ENCODE measurements at regions not wholly inside any gene's neighbourhood (a gene's known extent, or its start where the extent isn't known, plus 50 kb on each side); places are given as distances from the start of the nearest gene placed in this dataset.
"Not testable (repeated sequence)": the region's sequence is repeated elsewhere in the genome, so short reads cannot be mapped to it uniquely, and the experiment has no call there.

GRCh38 chr15:81791322-81791721 is 254.5 kb downstream of the MEX3B start:
- DNase-seq (ENCODE audit: low spot score in 2 of 2); H3K4me1 ChIP-seq; H3K36me3 ChIP-seq (replicated peaks); H3K9me3 ChIP-seq; H3K4me3 ChIP-seq; in situ Hi-C loops (cut with MboI; ENCODE audit: low sequenced_read_pairs); H3K27me3 ChIP-seq (ENCODE audit: low read depth): not testable (repeated sequence)

GRCh38 chr15:81789403-81789802 is 256.4 kb downstream of the MEX3B start:
- in situ Hi-C loops (cut with MboI; ENCODE audit: low sequenced_read_pairs): no loop called here
- DNase-seq (ENCODE audit: low spot score in 2 of 2): no peak
- no peaks in the 10 kb centered on the region for H3K36me3 ChIP-seq (replicated peaks)
- H3K4me1 ChIP-seq: no peaks in the 10 kb centered on the region
- H3K27me3 ChIP-seq (ENCODE audit: low read depth): no peaks in the 10 kb centered on the region
- no peak overlapping the region for H3K4me3 ChIP-seq
- no peaks in the 10 kb centered on the region for H3K9me3 ChIP-seq

GRCh38 chr15:81786776-81787175 is 259.0 kb downstream of the MEX3B start:
- in situ Hi-C loops (cut with MboI; ENCODE audit: low sequenced_read_pairs): no loop called here
- no peaks in the 10 kb centered on the region for H3K9me3 ChIP-seq
- no peak overlapping the region for H3K4me3 ChIP-seq
- no peaks in the 10 kb centered on the region for H3K4me1 ChIP-seq
- DNase-seq (ENCODE audit: low spot score in 2 of 2): no peak
- H3K36me3 ChIP-seq (replicated peaks): no peaks in the 10 kb centered on the region
- H3K27me3 ChIP-seq (ENCODE audit: low read depth): no peaks in the 10 kb centered on the region

GRCh38 chr15:81785679-81786078 is 260.1 kb downstream of the MEX3B start:
- no peaks in the 10 kb centered on the region for H3K27me3 ChIP-seq (ENCODE audit: low read depth)
- no peak overlapping the region for H3K4me3 ChIP-seq
- in situ Hi-C loops (cut with MboI; ENCODE audit: low sequenced_read_pairs): no loop called here
- no peaks in the 10 kb centered on the region for H3K36me3 ChIP-seq (replicated peaks)
- H3K9me3 ChIP-seq: no peaks in the 10 kb centered on the region
- DNase-seq (ENCODE audit: low spot score in 2 of 2): no peak
- no peaks in the 10 kb centered on the region for H3K4me1 ChIP-seq

GRCh38 chr15:81785181-81785580 is 260.6 kb downstream of the MEX3B start:
- DNase-seq (ENCODE audit: low spot score in 2 of 2): no peak
- Histone ChIP-seq H3K4me1 (no peaks in the 10 kb centered on the region), H3K27me3 (ENCODE audit: low read depth) (no peaks in the 10 kb centered on the region), H3K4me3 (no peak overlapping the region), H3K9me3 (no peaks in the 10 kb centered on the region), H3K36me3 (replicated peaks) (no peaks in the 10 kb centered on the region)
- in situ Hi-C loops (cut with MboI; ENCODE audit: low sequenced_read_pairs): no loop called here

GRCh38 chr15:81784751-81785150 is 261.1 kb downstream of the MEX3B start:
- no peak overlapping the region for H3K4me3 ChIP-seq
- H3K4me1 ChIP-seq: no peaks in the 10 kb centered on the region
- no peaks in the 10 kb centered on the region for H3K27me3 ChIP-seq (ENCODE audit: low read depth)
- no peaks in the 10 kb centered on the region for H3K9me3 ChIP-seq
- in situ Hi-C loops (cut with MboI; ENCODE audit: low sequenced_read_pairs): no loop called here
- no peak for DNase-seq (ENCODE audit: low spot score in 2 of 2)
- no peaks in the 10 kb centered on the region for H3K36me3 ChIP-seq (replicated peaks)

- no peaks in the 10 kb centered on the region for H3K27me3 ChIP-seq (ENCODE audit: low read depth)
- no peaks in the 10 kb centered on the region for H3K36me3 ChIP-seq (replicated peaks)
- in situ Hi-C loops (cut with MboI; ENCODE audit: low sequenced_read_pairs): no loop called here
- H3K4me3 ChIP-seq: no peak overlapping the region
- no peak for DNase-seq (ENCODE audit: low spot score in 2 of 2)
- H3K9me3 ChIP-seq: no peaks in the 10 kb centered on the region
- H3K4me1 ChIP-seq: no peaks in the 10 kb centered on the region
Measured at GRCh38 chr15:81783586-81783985, 262.2 kb downstream of the MEX3B start.

- Histone ChIP-seq H3K4me3 (no peak overlapping the region), H3K36me3 (replicated peaks) (no peaks in the 10 kb centered on the region), H3K4me1 (no peaks in the 10 kb centered on the region), H3K27me3 (ENCODE audit: low read depth) (no peaks in the 10 kb centered on the region), H3K9me3 (no peaks in the 10 kb centered on the region)
- in situ Hi-C loops (cut with MboI; ENCODE audit: low sequenced_read_pairs): no loop called here
- DNase-seq (ENCODE audit: low spot score in 2 of 2): no peak
Measured at GRCh38 chr15:81783076-81783475, 262.7 kb downstream of the MEX3B start.

- no peaks in the 10 kb centered on the region for H3K9me3 ChIP-seq
- no peaks in the 10 kb centered on the region for H3K36me3 ChIP-seq (replicated peaks)
- H3K27me3 ChIP-seq (ENCODE audit: low read depth): no peaks in the 10 kb centered on the region
- H3K4me3 ChIP-seq: no peak overlapping the region
- DNase-seq (ENCODE audit: low spot score in 2 of 2): no peak
- H3K4me1 ChIP-seq: no peaks in the 10 kb centered on the region
- in situ Hi-C loops (cut with MboI; ENCODE audit: low sequenced_read_pairs): no loop called here
Measured at GRCh38 chr15:81781395-81781794, 264.4 kb downstream of the MEX3B start.

- no peak overlapping the region for H3K4me3 ChIP-seq
- in situ Hi-C loops (cut with MboI; ENCODE audit: low sequenced_read_pairs): no loop called here
Measured at GRCh38 chr15:81780966-81781365, 264.9 kb downstream of the MEX3B start.

GRCh38 chr15:81779181-81779580 is 266.6 kb downstream of the MEX3B start:
- H3K4me3 ChIP-seq: no peak overlapping the region
- H3K27me3 ChIP-seq (ENCODE audit: low read depth): no peaks in the 10 kb centered on the region
- no peak for DNase-seq (ENCODE audit: low spot score in 2 of 2)
- in situ Hi-C loops (cut with MboI; ENCODE audit: low sequenced_read_pairs): no loop called here
- no peaks in the 10 kb centered on the region for H3K9me3 ChIP-seq
- H3K36me3 ChIP-seq (replicated peaks): no peaks in the 10 kb centered on the region
- H3K4me1 ChIP-seq: no peaks in the 10 kb centered on the region

More at GRCh38 chr15:81780966-81781365, 264.9 kb downstream of the MEX3B start:
- no peaks in the 10 kb centered on the region for H3K36me3 ChIP-seq (replicated peaks)
- H3K27me3 ChIP-seq (ENCODE audit: low read depth): no peaks in the 10 kb centered on the region
- no peak for DNase-seq (ENCODE audit: low spot score in 2 of 2)
- no peaks in the 10 kb centered on the region for H3K4me1 ChIP-seq
- no peaks in the 10 kb centered on the region for H3K9me3 ChIP-seq

GRCh38 chr15:81777546-81777945 is 268.3 kb downstream of the MEX3B start:
- Histone ChIP-seq H3K4me1 (no peaks in the 10 kb centered on the region), H3K36me3 (replicated peaks) (no peaks in the 10 kb centered on the region), H3K9me3 (no peaks in the 10 kb centered on the region), H3K4me3 (no peak overlapping the region), H3K27me3 (ENCODE audit: low read depth) (no peaks in the 10 kb centered on the region)
- in situ Hi-C loops (cut with MboI; ENCODE audit: low sequenced_read_pairs): no loop called here
- DNase-seq (ENCODE audit: low spot score in 2 of 2): no peak

- Histone ChIP-seq H3K9me3 (no peaks in the 10 kb centered on the region), H3K36me3 (replicated peaks) (no peaks in the 10 kb centered on the region), H3K4me1 (no peaks in the 10 kb centered on the region), H3K4me3 (no peak overlapping the region), H3K27me3 (ENCODE audit: low read depth) (no peaks in the 10 kb centered on the region)
- in situ Hi-C loops (cut with MboI; ENCODE audit: low sequenced_read_pairs): no loop called here
- no peak for DNase-seq (ENCODE audit: low spot score in 2 of 2)
Measured at GRCh38 chr15:81776976-81777375, 268.8 kb downstream of the MEX3B start.

- in situ Hi-C loops (cut with MboI; ENCODE audit: low sequenced_read_pairs); H3K4me3 ChIP-seq; H3K4me1 ChIP-seq; H3K27me3 ChIP-seq (ENCODE audit: low read depth); H3K9me3 ChIP-seq; DNase-seq (ENCODE audit: low spot score in 2 of 2); H3K36me3 ChIP-seq (replicated peaks): not testable (repeated sequence)
Measured at GRCh38 chr15:81775779-81776178, 270.0 kb downstream of the MEX3B start.

- Histone ChIP-seq H3K36me3 (replicated peaks) (no peaks in the 10 kb centered on the region), H3K4me3 (no peak overlapping the region), H3K9me3 (no peaks in the 10 kb centered on the region), H3K4me1 (no peaks in the 10 kb centered on the region), H3K27me3 (ENCODE audit: low read depth) (no peaks in the 10 kb centered on the region)
- no peak for DNase-seq (ENCODE audit: low spot score in 2 of 2)
- in situ Hi-C loops (cut with MboI; ENCODE audit: low sequenced_read_pairs): no loop called here
Measured at GRCh38 chr15:81774309-81774708, 271.5 kb downstream of the MEX3B start.

Data from HAP-1 (cell line).